ENCODE measurements at regions not wholly inside any gene's neighbourhood (a gene's known extent, or its start where the extent isn't known, plus 50 kb on each side); places are given as distances from the start of the nearest gene placed in this dataset.

- no peak for TF ChIP-seq RAD21 (conservative IDR thresholded peaks at IDR 0.05 in 1 of 2, IDR thresholded peaks at IDR 0.05 in 1 of 2)
Measured at GRCh38 chr6:18048953-18049630, 61.7 kb upstream of the KIF13A start (continued).

GRCh38 chr6:18047406-18047805 is 60.0 kb upstream of the KIF13A start:
- CTCF ChIA-PET, result no interaction called here
- DNase-seq (ENCODE audit: low read depth in 1 of 2, low spot score in 1 of 2) (no peak), ATAC-seq (no peak), FAIRE-seq (no peak)
- peaks cover 14% of the 10 kb centered on the region for H3K4me1 ChIP-seq
- 93% methylated on average over 2 of the region's 2 CpGs for WGBS (ENCODE audit: missing lambda C conversion rate)
- no peaks in the 10 kb centered on the region for H3K9me3 ChIP-seq
- no peak overlapping the region for H3K4me3 ChIP-seq
- POLR2A ChIA-PET, result no interaction called here
- TF ChIP-seq RNF2 (IDR thresholded peaks at IDR 0.05; ENCODE audit: borderline replicate concordance, low read depth), result no peak
- no peak for TF ChIP-seq FOSL2 (IDR thresholded peaks at IDR 0.05)
- no peak for TF ChIP-seq FOSL2 (CRISPR knock-in tag; IDR thresholded peaks at IDR 0.05)
- no peak for TF ChIP-seq JUNB (IDR thresholded peaks at IDR 0.05)
- no peak for TF ChIP-seq HMGXB4 (CRISPR knock-in tag; IDR thresholded peaks at IDR 0.05; ENCODE audit: borderline replicate concordance)
- no peak for TF ChIP-seq RFX5 (IDR thresholded peaks at IDR 0.05)
- no peak for TF ChIP-seq RARB (CRISPR knock-in tag; IDR thresholded peaks at IDR 0.05)
- TF ChIP-seq PBX3 (IDR thresholded peaks at IDR 0.05), result no peak
- TF ChIP-seq FOSB (CRISPR knock-in tag; IDR thresholded peaks at IDR 0.05), result no peak
- TF ChIP-seq ATOH8 (CRISPR knock-in tag; IDR thresholded peaks at IDR 0.05; ENCODE audit: low read depth), result no peak
- H3K4me2 ChIP-seq, result no peak overlapping the region
- H3K27ac ChIP-seq, result no peak overlapping the region

DNA sequence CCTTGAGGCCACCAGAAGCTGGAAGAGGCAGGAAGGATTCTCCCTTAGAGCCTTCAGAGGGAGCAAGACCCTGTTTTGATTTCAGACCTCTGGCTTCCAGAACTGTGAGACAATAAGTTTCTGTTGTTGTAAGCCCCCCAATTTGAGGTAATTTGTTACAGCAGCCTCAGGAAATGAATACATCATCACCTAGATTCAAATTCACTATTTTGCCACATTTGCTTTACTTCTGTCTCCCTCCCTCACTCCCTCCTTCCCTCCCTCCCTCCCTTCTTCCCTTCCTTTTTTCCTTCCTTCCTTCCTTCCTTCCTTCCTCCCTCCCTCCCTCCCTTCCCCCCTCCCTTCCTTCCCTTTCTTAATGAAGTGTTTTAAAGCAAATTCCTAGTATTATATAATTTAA is 58.1 kb upstream of the KIF13A start:
- TF ChIP-seq NFE2L2 (conservative IDR thresholded peaks at IDR 0.05; ENCODE audit: low read length) (no peak), NR3C1 (IDR thresholded peaks at IDR 0.05) (no peak), KDM1A (IDR thresholded peaks at IDR 0.05; ENCODE audit: low read depth) (no peak), ELK1 (IDR thresholded peaks at IDR 0.05; ENCODE audit: low read depth, low read length) (no peak), PHF8 (IDR thresholded peaks at IDR 0.05; ENCODE audit: borderline replicate concordance, low read depth) (no peak), REST (IDR thresholded peaks at IDR 0.05) (no peak), HOXB5 (CRISPR knock-in tag; IDR thresholded peaks at IDR 0.05) (no peak), FOSB (CRISPR knock-in tag; IDR thresholded peaks at IDR 0.05) (no peak), CHD2 (IDR thresholded peaks at IDR 0.05; ENCODE audit: low read length, partially characterized antibody) (no peak), FOSL2 (IDR thresholded peaks at IDR 0.05) (no peak), FOSL2 (CRISPR knock-in tag; IDR thresholded peaks at IDR 0.05) (no peak), POLR2AphosphoS2 (conservative IDR thresholded peaks at IDR 0.05; ENCODE audit: low read length) (no peak), RFX5 (IDR thresholded peaks at IDR 0.05) (no peak), PBX3 (IDR thresholded peaks at IDR 0.05) (no peak), BHLHE40 (IDR thresholded peaks at IDR 0.05; ENCODE audit: low read depth, low read length) (no peak), ZNF302 (CRISPR knock-in tag; IDR thresholded peaks at IDR 0.05) (no peak), SREBF2 (IDR thresholded peaks at IDR 0.05) (no peak)
- Histone ChIP-seq H3K27ac (no peak overlapping the region), H3K4me3 (no peak overlapping the region), H3K4me2 (no peak overlapping the region), H3K4me1 (peaks cover 18% of the 10 kb centered on the region), H3K9me3 (no peaks in the 10 kb centered on the region)
- POLR2A ChIA-PET, result no interaction called here
- ATAC-seq (no peak), DNase-seq (ENCODE audit: low read depth in 1 of 2, low spot score in 1 of 2) (no peak), FAIRE-seq (no peak)
- CTCF ChIA-PET, result interaction anchor here (0.8 kb wide), 1 partner anchor 49 kb away, joined by 3 read pairs; no protein-coding TSS in a partner anchor
